K562 (cell line): ENCODE measurements at regions not wholly inside any gene's neighbourhood (a gene's known extent, or its start where the extent isn't known, plus 50 kb on each side); places are given as distances from the start of the nearest gene placed in this dataset.

Experiments used
- ATAC-seq: fragments of 200-7000 bp; cut with Tn5 transposase; 3 replicates; pipeline ENCODE4 v1.9.1; 2020; ENCODE audit warnings: moderate library complexity
- BruUV-seq: library from RNA; stranded (reverse); fragments of 400-500 nt; replicated peaks from 2 replicates; lab custom pipeline; 2021; lab: Mats Ljungman, UMichigan
- CTCF ChIA-PET: fragments of 300-600 bp; formaldehyde crosslinking; extraction: SDS; loops from one replicate; lab custom pipeline; 2021; ENCODE audit warnings: low intra/inter-chr PET ratio; lab: Yijun Ruan, JAX
- POLR2A ChIA-PET: fragments of 300-600, 350-650 bp; sonication (Branson Sonifier 250); formaldehyde crosslinking; extraction: SDS; loops from one replicate; lab custom pipeline; 2021; ENCODE audit warnings: antibody characterized with exemption, inconsistent platforms; lab: Yijun Ruan, JAX
- DNase-seq, 4 experiments: peaks; one replicate each; pipeline versions ENCODE4 v3.0.0 to v3.0.0-alpha.2; 2011 to 2018; ENCODE audit warnings: low spot score in 3 of 4, mixed read lengths in 3 of 4; ENCODE audit errors: extremely low read depth in 1 of 4
- FAIRE-seq: peaks from 2 replicates; lab custom pipeline; 2011; peaks lifted over from hg19 to GRCh38; lab: Jason Lieb, UNC
- H2AFZ ChIP-seq: 2 replicates; pipeline ENCODE4 v1.6.0; 2011; ENCODE audit warnings: low read depth, low read length, control low read depth, inconsistent platforms
- H3K27ac ChIP-seq: fragments of 200-600 bp; 3 replicates; pipeline ENCODE4 v1.8.0; 2011; ENCODE audit warnings: low read depth, mild to moderate bottlenecking, control low read depth, inconsistent platforms, low read length, moderate library complexity, mixed read lengths; ENCODE audit errors: extremely low read depth
- H3K27me3 ChIP-seq, 2 experiments: fragments of 300-600 bp in 1 of 2; 2 replicates in 1 of 2; 3 replicates in 1 of 2; pipeline versions ENCODE4 v1.6.0 to v1.8.0; 2011; ENCODE audit warnings: inconsistent platforms in 2 of 2, low read length in 2 of 2, mild to moderate bottlenecking in 1 of 2, mixed read lengths in 1 of 2, moderate library complexity in 1 of 2; ENCODE audit not compliant: control insufficient read depth in 2 of 2, insufficient read depth in 2 of 2
- H3K36me3 ChIP-seq: fragments of 300-600 bp; 3 replicates; pipeline ENCODE4 v1.8.0; 2011; ENCODE audit warnings: mild to moderate bottlenecking, low read length, inconsistent platforms; ENCODE audit not compliant: control insufficient read depth, insufficient read depth
- H3K4me1 ChIP-seq, 2 experiments: fragments of 200-600 bp in 1 of 2; replicated peaks in 1 of 2; 2 replicates in 1 of 2; 3 replicates in 1 of 2; pipeline versions ENCODE4 v1.5.1 to v1.8.0; 2011; ENCODE audit warnings: inconsistent platforms in 2 of 2, low read length in 2 of 2, mild to moderate bottlenecking in 1 of 2, mixed read lengths in 1 of 2, moderate library complexity in 1 of 2; ENCODE audit not compliant: control insufficient read depth in 2 of 2, insufficient read depth in 2 of 2
- H3K4me2 ChIP-seq: 2 replicates; pipeline ENCODE4 v1.6.1; 2011; ENCODE audit warnings: low read length, control low read depth, inconsistent platforms, mixed read lengths; ENCODE audit not compliant: insufficient read depth
- H3K4me3 ChIP-seq: fragments of 200-600 bp; sonication (generic), shearing (Covaris generic); 2 replicates; pipeline ENCODE4 v1.5.1; 2016; ENCODE audit warnings: control low read depth, inconsistent platforms
- H3K79me2 ChIP-seq: fragments of 200-600 bp; 3 replicates; pipeline ENCODE4 v1.8.0; 2011; ENCODE audit warnings: low read length, inconsistent platforms; ENCODE audit not compliant: control insufficient read depth, insufficient read depth
- H3K9ac ChIP-seq, 2 experiments: 2 replicates each; pipeline versions ENCODE4 v1.6.0 to v1.6.1; 2011; ENCODE audit warnings: low read depth in 2 of 2, low read length in 2 of 2, control low read depth in 1 of 2, inconsistent platforms in 1 of 2, mild to moderate bottlenecking in 1 of 2, mixed read lengths in 1 of 2; ENCODE audit not compliant: insufficient read depth in 1 of 2
- H3K9me1 ChIP-seq: one replicate; pipeline ENCODE4 v1.6.0; 2011; ENCODE audit warnings: inconsistent platforms, mild to moderate bottlenecking, low read length, moderate library complexity; ENCODE audit not compliant: control insufficient read depth, insufficient read depth
- H3K9me3 ChIP-seq: replicated peaks from 2 replicates; pipeline ENCODE4 v1.5.1; 2011; ENCODE audit warnings: low read depth, low read length, inconsistent platforms; ENCODE audit not compliant: control insufficient read depth, insufficient read depth
- H4K20me1 ChIP-seq: replicated peaks from 2 replicates; pipeline ENCODE4 v1.6.1; 2011; ENCODE audit warnings: low read length, inconsistent platforms, mixed read lengths; ENCODE audit not compliant: control insufficient read depth, insufficient read depth
- ELF2 ChIP-seq: fragments of 250-450 bp; sonication (Bioruptor Pico); IDR thresholded peaks from 2 replicates; pipeline ENCODE4 v1.5.0; 2021; ENCODE audit warnings: mild to moderate bottlenecking
- ETS2 ChIP-seq: IDR thresholded peaks from 2 replicates; pipeline ENCODE4 v1.6.1; 2016; ENCODE audit warnings: borderline replicate concordance, missing genetic modification characterization, mild to moderate bottlenecking, moderate library complexity, missing compliant biosample characterization; ENCODE audit not compliant: poor library complexity, severe bottlenecking
- HNRNPH1 ChIP-seq: fragments of 200-400 bp; formaldehyde crosslinking; optimal IDR thresholded peaks from 2 replicates; pipeline ENCODE3; 2017; ENCODE audit warnings: low read depth, mild to moderate bottlenecking, low read length, moderate library complexity
- MTA1 ChIP-seq: fragments of 450-650 bp; IDR thresholded peaks from 2 replicates; pipeline ENCODE4 v1.6.1; 2017; ENCODE audit warnings: borderline replicate concordance
- WGBS: fragments of 100-300 bp; shearing (Covaris generic); methylation state at CpG from one replicate; pipeline ENCODE4 v1.1.6; 2016; ENCODE audit warnings: low coverage, mixed read lengths; ENCODE audit not compliant: insufficient coverage; ENCODE audit errors: missing lambda C conversion rate; 5-methylcytosine and 5-hydroxymethylcytosine counted together
- in situ Hi-C: fragments of 300-500 bp; cut with MboI; formaldehyde crosslinking; loops from 4 replicates; pipeline ENCODE4 v1.15.0; 2018; ENCODE audit warnings: inconsistent platforms, mixed read lengths
- intact Hi-C: fragments of 100-400 bp; cut with micrococcal nuclease; formaldehyde crosslinking; loops from 2 replicates; pipeline ENCODE4 v1.14.2; 2022
- TF ChIP-seq, protein P1 (sequence below): sonication (generic); formaldehyde crosslinking; IDR thresholded peaks from 2 replicates; pipeline ENCODE4 v1.9.0; 2022; ENCODE audit warnings: mild to moderate bottlenecking, missing genetic modification reagents
- TF ChIP-seq, protein P2 (sequence below), 3 experiments: fragments of 200-800 bp in 1 of 3; fragments of 250-450 bp in 1 of 3; fragments of 450-650 bp in 1 of 3; sonication (Bioruptor Pico) in 1 of 3; sonication (Bioruptor generic) in 1 of 3; formaldehyde crosslinking in 1 of 3; IDR thresholded peaks; 2 replicates each; pipeline versions ENCODE4 v1.6.1 to v1.8.0; 2016 to 2022; ENCODE audit warnings: mild to moderate bottlenecking in 2 of 3, missing genetic modification characterization in 2 of 3, missing compliant biosample characterization in 1 of 3, moderate library complexity in 1 of 3
- TF ChIP-seq, protein P3 (sequence below): fragments of 450-650 bp; formaldehyde crosslinking; IDR thresholded peaks from 2 replicates; pipeline ENCODE4 v1.4.0; 2022; ENCODE audit warnings: missing genetic modification characterization
- TF ChIP-seq, protein P4 (sequence below), 2 experiments: IDR thresholded peaks in 1 of 2; conservative IDR thresholded peaks in 1 of 2; 2 replicates each; pipeline ENCODE4 v1.6.1; 2016; ENCODE audit warnings: low read depth in 2 of 2, mild to moderate bottlenecking in 1 of 2, missing compliant biosample characterization in 1 of 2, missing genetic modification characterization in 1 of 2, moderate library complexity in 1 of 2

DNA sequence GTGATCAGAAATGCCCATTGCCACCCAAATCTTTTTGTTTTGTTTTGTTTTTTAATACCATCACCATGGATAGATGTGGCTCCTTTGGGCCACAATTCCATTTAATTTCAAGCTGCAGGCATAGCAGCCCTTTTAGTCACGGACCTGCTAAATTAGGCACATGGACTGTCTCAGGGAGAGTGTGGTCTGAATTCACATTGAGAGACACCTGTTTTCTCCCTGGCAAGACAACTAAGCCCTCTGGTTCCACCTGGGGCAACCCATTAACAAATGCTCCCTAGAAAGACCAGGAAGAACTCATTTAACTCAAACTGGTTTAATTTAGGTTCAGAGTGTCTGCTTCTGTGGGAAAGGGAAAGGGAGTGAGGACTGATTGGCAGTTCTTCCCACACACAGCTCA, 88.2 kb upstream of the ANKRD1 start:
- H3K9ac ChIP-seq = no peak overlapping the region
- H3K9me3 ChIP-seq = no peaks in the 10 kb centered on the region
- H3K4me3 ChIP-seq = no peak overlapping the region
- H2AFZ ChIP-seq = no peak overlapping the region
- no peaks in the 10 kb centered on the region for H4K20me1 ChIP-seq
- no TSS peak for BruUV-seq
- CTCF ChIA-PET = no interaction called here
- H3K79me2 ChIP-seq = no peaks in the 10 kb centered on the region
- in situ Hi-C loops = loop anchor here (10.0 kb wide), 1 partner anchor 236 kb away; no protein-coding TSS in a partner anchor
- ATAC-seq (no peak), FAIRE-seq (no peak), DNase-seq (no peak)
- intact Hi-C loops = loop anchor here (10.0 kb wide), 1 partner anchor 536 kb away; no protein-coding TSS in a partner anchor
- H3K36me3 ChIP-seq = no peaks in the 10 kb centered on the region
- no peak overlapping the region for H3K27ac ChIP-seq
- POLR2A ChIA-PET = no interaction called here
- no peak overlapping the region for H3K4me2 ChIP-seq
- whole genome bisulfite sequencing = 9% methylated on average over 1 of the region's 1 CpG
- peaks cover 0 to 2% of the 10 kb centered on the region in 2 experiments; a peak in 1 of 5 replicates for H3K27me3 ChIP-seq
- no peaks in the 10 kb centered on the region for H3K4me1 ChIP-seq
- no peaks in the 10 kb centered on the region for H3K9me1 ChIP-seq
- TF ChIP-seq, protein P1, sequence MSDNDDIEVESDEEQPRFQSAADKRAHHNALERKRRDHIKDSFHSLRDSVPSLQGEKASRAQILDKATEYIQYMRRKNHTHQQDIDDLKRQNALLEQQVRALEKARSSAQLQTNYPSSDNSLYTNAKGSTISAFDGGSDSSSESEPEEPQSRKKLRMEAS (CRISPR knock-in tag) = no peak
- TF ChIP-seq, protein P2, sequence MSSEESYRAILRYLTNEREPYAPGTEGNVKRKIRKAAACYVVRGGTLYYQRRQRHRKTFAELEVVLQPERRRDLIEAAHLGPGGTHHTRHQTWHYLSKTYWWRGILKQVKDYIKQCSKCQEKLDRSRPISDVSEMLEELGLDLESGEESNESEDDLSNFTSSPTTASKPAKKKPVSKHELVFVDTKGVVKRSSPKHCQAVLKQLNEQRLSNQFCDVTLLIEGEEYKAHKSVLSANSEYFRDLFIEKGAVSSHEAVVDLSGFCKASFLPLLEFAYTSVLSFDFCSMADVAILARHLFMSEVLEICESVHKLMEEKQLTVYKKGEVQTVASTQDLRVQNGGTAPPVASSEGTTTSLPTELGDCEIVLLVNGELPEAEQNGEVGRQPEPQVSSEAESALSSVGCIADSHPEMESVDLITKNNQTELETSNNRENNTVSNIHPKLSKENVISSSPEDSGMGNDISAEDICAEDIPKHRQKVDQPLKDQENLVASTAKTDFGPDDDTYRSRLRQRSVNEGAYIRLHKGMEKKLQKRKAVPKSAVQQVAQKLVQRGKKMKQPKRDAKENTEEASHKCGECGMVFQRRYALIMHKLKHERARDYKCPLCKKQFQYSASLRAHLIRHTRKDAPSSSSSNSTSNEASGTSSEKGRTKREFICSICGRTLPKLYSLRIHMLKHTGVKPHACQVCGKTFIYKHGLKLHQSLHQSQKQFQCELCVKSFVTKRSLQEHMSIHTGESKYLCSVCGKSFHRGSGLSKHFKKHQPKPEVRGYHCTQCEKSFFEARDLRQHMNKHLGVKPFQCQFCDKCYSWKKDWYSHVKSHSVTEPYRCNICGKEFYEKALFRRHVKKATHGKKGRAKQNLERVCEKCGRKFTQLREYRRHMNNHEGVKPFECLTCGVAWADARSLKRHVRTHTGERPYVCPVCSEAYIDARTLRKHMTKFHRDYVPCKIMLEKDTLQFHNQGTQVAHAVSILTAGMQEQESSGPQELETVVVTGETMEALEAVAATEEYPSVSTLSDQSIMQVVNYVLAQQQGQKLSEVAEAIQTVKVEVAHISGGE (CRISPR knock-in tag; IDR thresholded peaks at IDR 0.05) = no peak
- TF ChIP-seq, protein P3, sequence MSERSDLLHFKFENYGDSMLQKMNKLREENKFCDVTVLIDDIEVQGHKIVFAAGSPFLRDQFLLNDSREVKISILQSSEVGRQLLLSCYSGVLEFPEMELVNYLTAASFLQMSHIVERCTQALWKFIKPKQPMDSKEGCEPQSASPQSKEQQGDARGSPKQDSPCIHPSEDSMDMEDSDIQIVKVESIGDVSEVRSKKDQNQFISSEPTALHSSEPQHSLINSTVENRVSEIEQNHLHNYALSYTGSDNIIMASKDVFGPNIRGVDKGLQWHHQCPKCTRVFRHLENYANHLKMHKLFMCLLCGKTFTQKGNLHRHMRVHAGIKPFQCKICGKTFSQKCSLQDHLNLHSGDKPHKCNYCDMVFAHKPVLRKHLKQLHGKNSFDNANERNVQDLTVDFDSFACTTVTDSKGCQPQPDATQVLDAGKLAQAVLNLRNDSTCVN (CRISPR knock-in tag) = no peak
- TF ChIP-seq ELF2 (CRISPR knock-in tag) = no peak
- TF ChIP-seq HNRNPH1 = no peak
- TF ChIP-seq, protein P4, sequence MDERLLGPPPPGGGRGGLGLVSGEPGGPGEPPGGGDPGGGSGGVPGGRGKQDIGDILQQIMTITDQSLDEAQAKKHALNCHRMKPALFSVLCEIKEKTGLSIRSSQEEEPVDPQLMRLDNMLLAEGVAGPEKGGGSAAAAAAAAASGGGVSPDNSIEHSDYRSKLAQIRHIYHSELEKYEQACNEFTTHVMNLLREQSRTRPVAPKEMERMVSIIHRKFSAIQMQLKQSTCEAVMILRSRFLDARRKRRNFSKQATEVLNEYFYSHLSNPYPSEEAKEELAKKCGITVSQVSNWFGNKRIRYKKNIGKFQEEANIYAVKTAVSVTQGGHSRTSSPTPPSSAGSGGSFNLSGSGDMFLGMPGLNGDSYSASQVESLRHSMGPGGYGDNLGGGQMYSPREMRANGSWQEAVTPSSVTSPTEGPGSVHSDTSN (CRISPR knock-in tag; IDR thresholded peaks at IDR 0.05; ENCODE audit: low read depth) = no peak
- TF ChIP-seq, protein P4 (tag; conservative IDR thresholded peaks at IDR 0.05; ENCODE audit: low read depth) = no peak
- no peak for TF ChIP-seq ETS2 (tag)
- no peak for TF ChIP-seq MTA1
